Endodermal cell (in vitro differentiated cells): ENCODE measurements at regions not wholly inside any gene's neighbourhood (a gene's known extent, or its start where the extent isn't known, plus 50 kb on each side); places are given as distances from the start of the nearest gene placed in this dataset.

ENCODE experiments used
- DNase-seq: peaks from one replicate; pipeline ENCODE4 v3.0.0-alpha.2; 2017
- H3K27ac ChIP-seq: 2 replicates; pipeline ENCODE4 v1.5.1; 2013; ENCODE audit warnings: mild to moderate bottlenecking, low read depth, low read length, moderate library complexity
- H3K27me3 ChIP-seq: 2 replicates; pipeline ENCODE4 v1.6.1; 2013; ENCODE audit warnings: mild to moderate bottlenecking, low read length, moderate library complexity; ENCODE audit not compliant: insufficient read depth, control insufficient read depth, poor library complexity, severe bottlenecking
- H3K36me3 ChIP-seq: 2 replicates; pipeline ENCODE4 v1.7.0; 2013; ENCODE audit warnings: mild to moderate bottlenecking, low read length, moderate library complexity; ENCODE audit not compliant: control insufficient read depth, insufficient read depth
- H3K4me1 ChIP-seq: one replicate; pipeline ENCODE4 v1.7.0; 2013; ENCODE audit warnings: low read length; ENCODE audit not compliant: control insufficient read depth, insufficient read depth
- H3K4me3 ChIP-seq: 2 replicates; pipeline ENCODE4 v1.5.1; 2013; ENCODE audit warnings: mild to moderate bottlenecking, low read length, moderate library complexity
- H3K9ac ChIP-seq: 2 replicates; pipeline ENCODE4 v1.6.1; 2013; ENCODE audit warnings: mild to moderate bottlenecking, low read length, moderate library complexity; ENCODE audit not compliant: poor library complexity, severe bottlenecking; ENCODE audit errors: extremely low read depth
- H3K9me3 ChIP-seq: 2 replicates; pipeline ENCODE4 v1.6.1; 2013; ENCODE audit warnings: mild to moderate bottlenecking, low read length, moderate library complexity; ENCODE audit not compliant: control insufficient read depth
- H3K27ac Mint-ChIP-seq: 2 replicates; pipeline ENCODE4 v1.8.0; 2020; ENCODE audit warnings: mixed read lengths
- H3K27me3 Mint-ChIP-seq: 2 replicates; pipeline ENCODE4 v1.8.0; 2021; ENCODE audit warnings: mild to moderate bottlenecking, mixed read lengths; ENCODE audit not compliant: insufficient read depth
- H3K36me3 Mint-ChIP-seq: 2 replicates; pipeline ENCODE4 v1.8.0; 2020; ENCODE audit warnings: low read depth, mixed read lengths
- H3K4me1 Mint-ChIP-seq: 2 replicates; pipeline ENCODE4 v1.8.0; 2020; ENCODE audit warnings: mixed read lengths
- H3K4me3 Mint-ChIP-seq: 2 replicates; pipeline ENCODE4 v1.8.0; 2020; ENCODE audit warnings: mild to moderate bottlenecking, moderate library complexity, mixed read lengths
- H3K9me3 Mint-ChIP-seq: 2 replicates; pipeline ENCODE4 v1.8.0; 2020; ENCODE audit warnings: mild to moderate bottlenecking, mixed read lengths
- WGBS, 2 experiments: methylation state at CpG; one replicate each; pipeline versions ENCODE4 v1.1.5 to v1.1.7; 2013; ENCODE audit warnings: missing lambda C conversion rate in 2 of 2, mixed read lengths in 1 of 2; ENCODE audit not compliant: insufficient coverage in 1 of 2, insufficient read length in 1 of 2; 5-methylcytosine and 5-hydroxymethylcytosine counted together
- TF ChIP-seq, protein P1 (sequence below): fragments of 200-600 bp; sonication (generic); conservative IDR thresholded peaks from 2 replicates; pipeline ENCODE4 v1.5.0; 2021; ENCODE audit warnings: antibody characterized with exemption, mild to moderate bottlenecking

DNA sequence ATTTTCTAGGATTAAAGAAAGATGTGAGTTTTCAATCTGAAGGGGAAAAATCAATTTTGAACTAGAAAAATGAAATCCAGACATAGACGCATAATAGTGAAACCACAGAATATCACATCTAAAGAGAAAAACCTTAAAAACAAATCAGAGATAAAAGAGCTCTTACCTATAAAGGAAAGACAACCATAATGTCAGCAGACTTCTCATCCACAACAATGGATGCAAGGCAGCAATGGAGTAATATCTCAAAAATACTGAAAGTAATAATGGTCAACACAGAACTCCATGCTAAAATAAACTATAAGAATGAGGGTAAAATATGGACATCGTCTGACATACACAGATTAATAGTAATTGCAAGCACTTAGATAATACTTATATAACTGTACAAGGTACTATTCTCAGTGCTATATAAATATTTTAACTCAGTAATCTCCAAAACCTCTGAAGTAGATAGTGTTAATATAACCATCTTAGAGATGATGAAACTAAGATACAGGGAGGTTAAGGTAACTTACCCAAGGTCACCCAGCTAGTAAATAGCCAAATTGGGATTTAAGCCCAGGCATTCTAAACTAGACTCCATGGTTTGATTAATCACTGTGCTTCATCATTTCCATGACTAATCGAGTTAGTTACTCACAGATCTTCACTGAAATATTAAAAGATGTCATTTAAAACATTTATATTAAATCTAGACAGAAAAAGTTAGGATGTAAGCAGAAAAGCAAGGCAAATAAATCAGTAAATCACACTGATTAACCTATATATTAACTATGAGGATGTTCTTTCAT lies 89.4 kb upstream of the SPTBN1 start:
- 72% methylated on average over 2 of the region's 3 CpGs; no CpG with 5 or more reads in 1 of the 2 experiments for WGBS, 2 experiments
- Histone ChIP-seq H3K27ac (no peak overlapping the region), H3K36me3 (no peaks in the 10 kb centered on the region), H3K9me3 (peaks cover 49% of the 10 kb centered on the region), H3K4me1 (no peaks in the 10 kb centered on the region), H3K4me3 (no peak overlapping the region), H3K27me3 (no peaks in the 10 kb centered on the region), H3K9ac (no peak overlapping the region)
- Mint-ChIP-seq H3K27me3 (no peaks in the 10 kb centered on the region), H3K4me3 (no peak overlapping the region), H3K36me3 (peaks cover 8% of the 10 kb centered on the region), H3K9me3 (peaks cover 36% of the 10 kb centered on the region), H3K27ac (no peak overlapping the region), H3K4me1 (no peaks in the 10 kb centered on the region)
- no peak for DNase-seq
- TF ChIP-seq, protein P1, sequence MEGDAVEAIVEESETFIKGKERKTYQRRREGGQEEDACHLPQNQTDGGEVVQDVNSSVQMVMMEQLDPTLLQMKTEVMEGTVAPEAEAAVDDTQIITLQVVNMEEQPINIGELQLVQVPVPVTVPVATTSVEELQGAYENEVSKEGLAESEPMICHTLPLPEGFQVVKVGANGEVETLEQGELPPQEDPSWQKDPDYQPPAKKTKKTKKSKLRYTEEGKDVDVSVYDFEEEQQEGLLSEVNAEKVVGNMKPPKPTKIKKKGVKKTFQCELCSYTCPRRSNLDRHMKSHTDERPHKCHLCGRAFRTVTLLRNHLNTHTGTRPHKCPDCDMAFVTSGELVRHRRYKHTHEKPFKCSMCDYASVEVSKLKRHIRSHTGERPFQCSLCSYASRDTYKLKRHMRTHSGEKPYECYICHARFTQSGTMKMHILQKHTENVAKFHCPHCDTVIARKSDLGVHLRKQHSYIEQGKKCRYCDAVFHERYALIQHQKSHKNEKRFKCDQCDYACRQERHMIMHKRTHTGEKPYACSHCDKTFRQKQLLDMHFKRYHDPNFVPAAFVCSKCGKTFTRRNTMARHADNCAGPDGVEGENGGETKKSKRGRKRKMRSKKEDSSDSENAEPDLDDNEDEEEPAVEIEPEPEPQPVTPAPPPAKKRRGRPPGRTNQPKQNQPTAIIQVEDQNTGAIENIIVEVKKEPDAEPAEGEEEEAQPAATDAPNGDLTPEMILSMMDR = no peak

DNA sequence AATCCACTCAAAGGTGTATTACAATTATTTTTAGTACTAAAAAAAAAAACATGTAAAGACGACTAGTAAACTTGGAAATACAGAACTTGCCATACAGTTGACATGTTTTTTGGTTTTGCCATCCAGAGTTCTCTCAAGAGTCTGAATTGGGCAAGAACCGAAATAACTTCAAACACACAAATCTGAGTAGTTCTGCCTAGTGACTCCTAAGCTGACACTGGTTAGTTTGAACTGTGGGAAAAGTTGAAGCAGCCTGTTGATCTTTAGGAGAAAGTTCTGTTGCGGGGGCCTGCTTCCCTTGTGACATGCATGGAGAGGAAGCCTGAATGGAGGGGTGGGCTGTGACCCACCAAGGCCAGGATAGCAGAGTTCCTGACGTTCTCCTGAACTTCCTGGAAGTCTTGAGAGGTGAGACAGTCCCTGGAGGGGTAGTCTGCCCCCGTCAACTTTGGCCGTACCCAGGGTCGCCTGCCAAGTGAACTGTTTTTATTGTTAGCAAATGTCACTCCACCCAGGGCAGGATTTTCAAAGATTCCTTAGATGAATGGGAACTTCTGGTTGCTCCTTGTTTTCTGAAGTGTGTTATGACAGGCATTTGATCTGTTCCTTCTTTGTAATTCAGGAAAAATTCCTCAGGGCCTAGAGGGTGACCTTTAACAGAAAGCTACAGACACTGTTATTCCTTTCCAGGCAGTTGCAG lies 85.6 kb upstream of the SPTBN1 start:
- H3K4me1 ChIP-seq = no peaks in the 10 kb centered on the region
- Mint-ChIP-seq H3K4me1 (peaks cover 5% of the 10 kb centered on the region), H3K27ac (no peak overlapping the region), H3K27me3 (peaks cover 2% of the 10 kb centered on the region), H3K4me3 (no peak overlapping the region), H3K9me3 (peaks cover 27% of the 10 kb centered on the region), H3K36me3 (peaks cover 8% of the 10 kb centered on the region)
- no peak for DNase-seq
- no peak overlapping the region for H3K27ac ChIP-seq
- TF ChIP-seq, protein P1 = no peak
- H3K27me3 ChIP-seq = no peaks in the 10 kb centered on the region
- H3K4me3 ChIP-seq = no peak overlapping the region
- no peak overlapping the region for H3K9ac ChIP-seq
- H3K9me3 ChIP-seq = peaks cover 41% of the 10 kb centered on the region
- 73 to 81% methylated on average over 5 to 7 of the region's 7 CpGs for WGBS, 2 experiments
- no peaks in the 10 kb centered on the region for H3K36me3 ChIP-seq

- H3K4me1 ChIP-seq = peaks cover 6% of the 10 kb centered on the region
- Mint-ChIP-seq H3K27ac (no peak overlapping the region), H3K4me3 (no peak overlapping the region), H3K36me3 (peaks cover 8% of the 10 kb centered on the region), H3K9me3 (peaks cover 22% of the 10 kb centered on the region), H3K4me1 (peaks cover 10% of the 10 kb centered on the region), H3K27me3 (peaks cover 2% of the 10 kb centered on the region)
- no peak for DNase-seq
- no peaks in the 10 kb centered on the region for H3K36me3 ChIP-seq
- no peaks in the 10 kb centered on the region for H3K27me3 ChIP-seq
- 90 to 94% methylated on average over 3 to 7 of the region's 7 CpGs for WGBS, 2 experiments
- no peak overlapping the region for H3K9ac ChIP-seq
- H3K9me3 ChIP-seq = peaks cover 31% of the 10 kb centered on the region
- no peak overlapping the region for H3K4me3 ChIP-seq
- H3K27ac ChIP-seq = no peak overlapping the region
- TF ChIP-seq, protein P1 = no peak
Observed at GRCh38 chr2:54371460-54372065, 84.6 kb upstream of the SPTBN1 start.
